HG03103 (cell line): ENCODE measurements at regions not wholly inside any gene's neighbourhood (a gene's known extent, or its start where the extent isn't known, plus 50 kb on each side); places are given as distances from the start of the nearest gene placed in this dataset.
"Not testable (repeated sequence)": the region's sequence is repeated elsewhere in the genome, so short reads cannot be mapped to it uniquely, and the experiment has no call there.

ENCODE experiments used
- ATAC-seq: cut with Tn5 transposase; IDR thresholded peaks from one replicate; pipeline ENCODE4 v1.9.1; 2021; ENCODE audit warnings: low read depth; ENCODE audit not compliant: unreplicated experiment

GRCh38 chr9:106172265-106172664 is 477.9 kb downstream of the TMEM38B start:
- no peak for ATAC-seq

DNA sequence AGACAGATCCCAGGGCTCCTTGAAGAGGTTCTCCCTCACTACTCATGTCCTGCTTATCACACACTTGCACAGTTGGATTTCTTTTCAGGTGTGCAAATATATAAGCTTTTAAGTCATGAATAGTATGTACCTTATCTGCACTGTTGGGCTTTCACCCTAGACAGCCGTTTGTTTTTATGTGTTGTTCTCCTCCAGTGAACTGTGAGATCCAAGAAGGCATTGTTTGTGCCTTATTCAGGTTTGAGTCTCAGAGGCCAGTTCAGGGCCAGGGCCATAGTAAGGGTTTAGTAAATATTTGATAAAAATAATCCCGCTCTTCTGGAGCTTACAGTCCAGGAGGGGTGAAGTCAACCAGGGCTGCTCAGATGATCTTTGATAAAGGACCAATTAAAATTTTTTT is 480.0 kb downstream of the TMEM38B start:
- no peak for ATAC-seq

DNA sequence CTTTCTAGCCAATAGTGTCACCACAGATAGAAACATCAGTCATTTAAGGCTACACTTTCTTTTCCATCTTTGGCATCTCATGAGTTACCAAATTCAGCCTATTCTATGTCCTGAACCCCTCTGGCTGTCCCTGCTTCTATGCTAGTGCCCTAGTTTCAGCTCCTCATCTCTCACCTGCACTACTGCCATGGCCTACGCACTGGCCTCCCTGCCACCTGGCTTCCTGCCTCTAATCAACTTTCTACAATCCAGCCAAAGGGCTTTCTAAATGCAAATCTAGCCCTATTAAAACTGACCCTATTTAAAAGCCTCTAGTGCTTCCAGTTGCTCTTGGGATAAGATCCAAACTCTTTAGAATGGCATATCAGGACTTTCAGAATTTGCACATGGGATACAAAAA is 482.9 kb downstream of the TMEM38B start:
- no peak for ATAC-seq

GRCh38 chr9:106179191-106179590 is 484.9 kb downstream of the TMEM38B start:
- no peak for ATAC-seq

DNA sequence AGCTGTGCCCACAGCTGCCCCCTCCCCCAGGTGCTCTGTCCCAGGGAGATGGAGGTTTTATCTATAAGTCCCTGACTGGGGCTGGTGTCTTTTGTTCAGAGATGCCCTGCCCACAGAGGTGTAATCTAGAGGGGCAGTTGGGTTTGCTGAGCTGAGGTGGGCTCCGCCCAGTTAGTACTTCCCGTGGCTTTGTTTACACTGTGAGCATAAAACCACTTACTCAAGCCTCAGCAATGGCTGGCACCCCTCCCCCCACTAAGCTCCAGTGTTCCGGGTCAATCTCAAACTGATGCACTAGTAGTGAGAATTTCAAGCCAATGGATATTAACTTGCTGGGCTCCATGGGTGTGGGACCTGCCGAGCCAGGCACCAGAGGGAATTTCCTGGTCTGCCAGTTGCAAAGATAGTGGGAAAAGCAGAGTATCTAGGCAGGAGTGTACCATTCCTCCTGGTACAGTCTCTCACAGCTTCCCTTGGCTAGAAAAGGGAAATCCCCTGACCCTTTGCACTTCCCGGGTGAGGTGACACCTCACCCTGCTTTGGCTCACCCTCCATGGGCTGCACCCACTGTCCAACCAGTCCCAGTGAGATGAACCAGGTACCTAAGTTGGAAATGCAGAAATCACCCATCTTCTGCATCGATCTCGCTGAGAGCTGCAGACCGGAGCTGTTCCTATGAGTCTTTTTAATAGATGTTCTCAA is 509.6 kb downstream of the TMEM38B start:
- ATAC-seq, result not testable (repeated sequence)

- no peak for ATAC-seq
Measured at GRCh38 chr9:106207298-106207697, 513.0 kb downstream of the TMEM38B start.

DNA sequence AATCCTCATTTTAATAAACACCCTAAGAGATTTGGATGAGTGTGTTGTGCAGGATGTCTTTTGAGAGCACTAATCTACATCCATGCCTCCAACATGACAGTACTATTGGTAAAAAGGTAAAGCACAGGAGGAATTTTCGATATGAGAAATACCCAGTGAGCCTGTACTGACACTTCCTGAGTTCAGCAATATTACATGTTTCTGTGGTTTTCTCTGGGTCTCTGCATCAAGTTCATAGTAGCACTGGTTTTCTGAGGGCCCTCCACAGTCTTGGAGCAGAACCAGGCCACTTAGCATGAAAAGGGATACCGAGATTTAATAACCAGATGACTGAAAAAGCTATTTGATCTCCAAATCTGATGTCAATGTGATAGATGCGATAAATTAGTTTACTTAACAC is 524.1 kb downstream of the TMEM38B start:
- no peak for ATAC-seq

- no peak for ATAC-seq
Measured at GRCh38 chr9:106218854-106219253, 524.5 kb downstream of the TMEM38B start.

DNA sequence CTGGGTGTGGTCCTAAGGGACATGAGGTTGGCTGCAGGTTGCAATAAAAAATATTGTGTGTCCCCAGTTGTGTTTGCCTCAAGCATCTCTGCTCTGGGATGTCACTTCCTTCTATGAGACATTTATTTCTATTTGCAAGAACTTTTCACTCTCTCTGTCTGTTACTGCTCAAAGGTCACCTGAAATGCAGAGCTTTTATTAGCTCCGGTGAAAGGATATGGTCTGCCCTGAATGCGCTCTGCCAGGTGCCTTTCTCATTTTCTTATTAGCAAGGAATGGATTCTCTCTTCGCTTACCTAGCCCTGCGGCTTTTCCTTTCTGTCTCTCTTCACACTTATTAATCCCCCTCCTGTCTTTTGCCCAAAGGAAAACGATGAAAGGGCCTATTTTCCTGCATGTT is 526.1 kb downstream of the TMEM38B start:
- ATAC-seq, result no peak

DNA sequence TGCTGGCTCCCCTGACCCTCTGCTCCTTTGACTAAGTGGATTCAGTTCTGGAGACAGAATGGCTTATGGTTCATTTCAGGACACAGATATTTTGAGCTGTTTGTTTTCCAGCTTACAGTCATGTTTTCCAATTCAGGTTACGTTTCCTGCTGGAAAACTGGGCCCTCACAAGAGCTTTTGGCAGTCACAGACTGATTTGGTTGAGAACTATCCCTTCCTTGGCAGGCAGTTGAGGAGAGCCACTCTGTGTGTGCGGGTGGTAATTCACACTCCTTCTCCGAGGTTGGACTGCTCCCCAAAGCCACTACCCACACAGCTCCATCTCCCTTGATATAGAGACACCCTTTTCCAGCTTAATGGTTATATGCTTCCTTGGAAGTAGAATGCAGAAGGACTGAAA is 534.5 kb downstream of the TMEM38B start:
- no peak for ATAC-seq

GRCh38 chr9:106233116-106233515 is 538.8 kb downstream of the TMEM38B start:
- no peak for ATAC-seq

- not testable (repeated sequence) for ATAC-seq
Measured at GRCh38 chr9:106260908-106261307, 566.6 kb downstream of the TMEM38B start.

DNA sequence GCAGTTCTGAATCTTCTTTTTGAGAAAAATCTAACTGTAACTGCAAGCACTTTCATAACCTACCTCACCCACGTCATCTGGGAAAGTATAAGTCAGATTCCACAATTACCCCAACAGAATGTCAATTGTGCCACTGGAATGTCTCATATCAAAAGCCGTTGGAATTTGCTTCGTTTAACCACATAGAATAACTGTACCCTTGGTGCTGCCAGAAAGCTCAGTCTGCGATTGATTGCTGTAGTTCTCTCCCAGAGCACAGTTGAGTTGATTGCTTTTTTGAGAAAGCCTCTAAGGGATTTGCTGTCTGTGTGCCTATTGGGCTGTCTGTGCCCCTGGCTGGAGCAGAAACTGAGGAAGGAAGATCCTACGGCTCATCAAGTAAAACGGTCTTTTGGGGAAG is 583.6 kb downstream of the TMEM38B start:
- ATAC-seq, result no peak

DNA sequence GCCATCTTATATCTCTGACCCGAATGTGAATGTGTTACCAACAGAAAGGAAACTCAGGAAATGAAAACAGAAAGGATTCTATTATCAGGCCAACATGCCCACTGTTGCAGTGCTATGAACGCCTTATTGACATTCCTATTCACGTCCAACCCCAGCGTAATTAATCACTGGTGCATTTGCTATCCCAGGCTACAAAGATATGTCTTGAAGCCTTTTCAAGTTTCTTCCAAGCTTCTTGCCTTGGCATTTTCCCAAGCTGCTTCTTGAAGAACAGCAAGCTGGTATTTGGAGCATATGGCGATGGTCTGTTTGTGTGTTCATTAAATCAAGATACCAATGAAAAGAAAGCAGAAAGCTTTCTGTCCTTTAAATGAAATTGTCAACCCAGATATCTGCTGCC is 579.2 kb upstream of the ZNF462 start:
- ATAC-seq, result no peak

- no peak for ATAC-seq
Measured at GRCh38 chr9:106284296-106284695, 578.7 kb upstream of the ZNF462 start.

GRCh38 chr9:106286249-106286648 is 576.7 kb upstream of the ZNF462 start:
- ATAC-seq, result no peak

- no peak for ATAC-seq
Measured at GRCh38 chr9:106287091-106287631, 575.8 kb upstream of the ZNF462 start.

DNA sequence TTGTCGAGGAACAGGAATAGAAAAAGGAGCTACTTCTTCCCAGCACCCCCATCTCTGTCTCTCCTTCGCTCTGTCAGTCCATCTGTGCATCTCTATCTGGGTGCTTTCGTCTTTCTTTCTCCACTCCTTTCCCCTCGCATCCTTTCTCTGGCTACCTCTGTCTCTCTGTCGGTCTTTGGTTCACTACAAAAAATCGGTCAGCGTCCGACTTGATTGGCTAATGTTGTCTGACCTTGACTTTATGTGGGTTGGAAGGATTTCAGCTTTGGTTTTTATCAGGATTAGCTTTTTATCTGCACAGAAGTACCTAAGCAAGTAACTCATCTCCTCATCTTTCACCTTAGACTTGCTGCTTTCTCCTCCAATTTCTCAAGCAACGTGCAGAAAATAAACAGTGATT is 575.2 kb upstream of the ZNF462 start:
- ATAC-seq, result no peak

GRCh38 chr9:106288689-106289088 is 574.3 kb upstream of the ZNF462 start:
- ATAC-seq, result no peak

GRCh38 chr9:106291786-106292185 is 571.2 kb upstream of the ZNF462 start:
- ATAC-seq, result no peak

GRCh38 chr9:106296426-106296825 is 566.5 kb upstream of the ZNF462 start:
- ATAC-seq, result no peak

GRCh38 chr9:106298997-106299396 is 564.0 kb upstream of the ZNF462 start:
- ATAC-seq, result no peak
